ENCODE measurements at regions not wholly inside any gene's neighbourhood (a gene's known extent, or its start where the extent isn't known, plus 50 kb on each side); places are given as distances from the start of the nearest gene placed in this dataset.

DNA sequence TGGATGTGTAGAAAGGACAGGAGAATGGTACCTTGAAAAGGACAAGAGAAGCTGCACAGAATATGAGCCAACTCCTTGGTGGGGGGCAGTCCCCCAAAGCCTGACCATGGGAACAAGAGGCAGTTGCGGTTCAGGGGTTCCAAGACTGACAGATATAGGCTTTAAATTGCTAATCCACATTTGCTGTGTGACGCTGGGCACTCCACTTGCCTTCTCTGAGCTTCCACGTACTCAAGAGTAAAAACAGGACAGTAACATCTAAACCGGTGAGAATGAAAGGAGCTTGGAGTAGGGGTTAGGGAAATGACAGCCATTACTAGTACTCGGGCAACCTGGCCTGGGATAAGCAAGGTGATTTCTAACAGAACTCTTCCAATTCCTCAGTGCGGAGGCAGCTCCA lies 57.9 kb upstream of the LRFN2 start:
- intact Hi-C loops (cut with micrococcal nuclease), result no loop called here
- ChIA-PET POLR2A (no interaction called here), CTCF (no interaction called here), RAD21 (ENCODE audit: low non-redundant PET in 1 of 2, low total read pairs in 2 of 2, uncharacterized antibody in 2 of 2, unreplicated experiment in 2 of 2) (no interaction called here)
- no peaks in the 10 kb centered on the region for H4K20me1 ChIP-seq (ENCODE audit: insufficient read depth)
- H2AFZ ChIP-seq (ENCODE audit: low read depth, low read length, poor library complexity, severe bottlenecking), result no peak overlapping the region
- no TSS peak for BruUV-seq (replicated peaks)
- H3K79me2 ChIP-seq (ENCODE audit: insufficient read depth, low read length), result no peaks in the 10 kb centered on the region
- no peak overlapping the region for H3K27ac ChIP-seq (ENCODE audit: low read depth, low read length)
- DNase-seq (ENCODE audit: low read depth, low spot score) (no peak), ATAC-seq (no peak)
- H3K4me3 ChIP-seq (replicated peaks in 1 of 2; ENCODE audit: low read depth in 1 of 2, low read length in 2 of 2), result no peak overlapping the region
- no peaks in the 10 kb centered on the region for H3K36me3 ChIP-seq (ENCODE audit: control insufficient read depth in 1 of 2, insufficient read depth in 2 of 2, low read length in 2 of 2)
- no peaks in the 10 kb centered on the region for H3K4me1 ChIP-seq (ENCODE audit: control insufficient read depth in 1 of 2, insufficient read depth in 2 of 2, low read length in 2 of 2)
- H3K9ac ChIP-seq (ENCODE audit: low read length), result no peak overlapping the region
- H3K9me2 ChIP-seq (ENCODE audit: insufficient read depth), result no peaks in the 10 kb centered on the region
- TF ChIP-seq TCF7L2 (IDR thresholded peaks at IDR 0.05; ENCODE audit: borderline replicate concordance, extremely low read depth, insufficient read depth, insufficient read length) (no peak), EZH2 (IDR thresholded peaks at IDR 0.05) (no peak), SIN3A (IDR thresholded peaks at IDR 0.05; ENCODE audit: low read depth) (no peak), CBX3 (IDR thresholded peaks at IDR 0.05; ENCODE audit: low read depth) (no peak), YY1 (IDR thresholded peaks at IDR 0.05; ENCODE audit: extremely low read depth, insufficient replicate concordance, low read depth, low read length) (no peak), CEBPB (IDR thresholded peaks at IDR 0.05; ENCODE audit: low read depth) (no peak), ZFX (IDR thresholded peaks at IDR 0.05) (no peak), RAD21 (IDR thresholded peaks at IDR 0.05; ENCODE audit: low read depth) (no peak), FOSL1 (IDR thresholded peaks at IDR 0.05; ENCODE audit: low read depth) (no peak), POLR2A (IDR thresholded peaks at IDR 0.05; ENCODE audit: borderline replicate concordance, extremely low read depth, insufficient read depth, insufficient read length) (no peak), EGR1 (IDR thresholded peaks at IDR 0.05; ENCODE audit: low read depth) (no peak), SRF (IDR thresholded peaks at IDR 0.05; ENCODE audit: low read depth) (no peak), ZNF274 (IDR thresholded peaks at IDR 0.05; ENCODE audit: low read depth, low read length) (no peak), ELF1 (IDR thresholded peaks at IDR 0.05; ENCODE audit: borderline replicate concordance, low read depth) (no peak), SP1 (IDR thresholded peaks at IDR 0.05; ENCODE audit: low read depth) (no peak)
- TF ChIP-seq, protein P1, sequence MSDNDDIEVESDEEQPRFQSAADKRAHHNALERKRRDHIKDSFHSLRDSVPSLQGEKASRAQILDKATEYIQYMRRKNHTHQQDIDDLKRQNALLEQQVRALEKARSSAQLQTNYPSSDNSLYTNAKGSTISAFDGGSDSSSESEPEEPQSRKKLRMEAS (IDR thresholded peaks at IDR 0.05), result no peak
- TF ChIP-seq, protein P2, sequence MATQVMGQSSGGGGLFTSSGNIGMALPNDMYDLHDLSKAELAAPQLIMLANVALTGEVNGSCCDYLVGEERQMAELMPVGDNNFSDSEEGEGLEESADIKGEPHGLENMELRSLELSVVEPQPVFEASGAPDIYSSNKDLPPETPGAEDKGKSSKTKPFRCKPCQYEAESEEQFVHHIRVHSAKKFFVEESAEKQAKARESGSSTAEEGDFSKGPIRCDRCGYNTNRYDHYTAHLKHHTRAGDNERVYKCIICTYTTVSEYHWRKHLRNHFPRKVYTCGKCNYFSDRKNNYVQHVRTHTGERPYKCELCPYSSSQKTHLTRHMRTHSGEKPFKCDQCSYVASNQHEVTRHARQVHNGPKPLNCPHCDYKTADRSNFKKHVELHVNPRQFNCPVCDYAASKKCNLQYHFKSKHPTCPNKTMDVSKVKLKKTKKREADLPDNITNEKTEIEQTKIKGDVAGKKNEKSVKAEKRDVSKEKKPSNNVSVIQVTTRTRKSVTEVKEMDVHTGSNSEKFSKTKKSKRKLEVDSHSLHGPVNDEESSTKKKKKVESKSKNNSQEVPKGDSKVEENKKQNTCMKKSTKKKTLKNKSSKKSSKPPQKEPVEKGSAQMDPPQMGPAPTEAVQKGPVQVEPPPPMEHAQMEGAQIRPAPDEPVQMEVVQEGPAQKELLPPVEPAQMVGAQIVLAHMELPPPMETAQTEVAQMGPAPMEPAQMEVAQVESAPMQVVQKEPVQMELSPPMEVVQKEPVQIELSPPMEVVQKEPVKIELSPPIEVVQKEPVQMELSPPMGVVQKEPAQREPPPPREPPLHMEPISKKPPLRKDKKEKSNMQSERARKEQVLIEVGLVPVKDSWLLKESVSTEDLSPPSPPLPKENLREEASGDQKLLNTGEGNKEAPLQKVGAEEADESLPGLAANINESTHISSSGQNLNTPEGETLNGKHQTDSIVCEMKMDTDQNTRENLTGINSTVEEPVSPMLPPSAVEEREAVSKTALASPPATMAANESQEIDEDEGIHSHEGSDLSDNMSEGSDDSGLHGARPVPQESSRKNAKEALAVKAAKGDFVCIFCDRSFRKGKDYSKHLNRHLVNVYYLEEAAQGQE (IDR thresholded peaks at IDR 0.05; ENCODE audit: low read depth), result no peak
- TF ChIP-seq, protein P3, sequence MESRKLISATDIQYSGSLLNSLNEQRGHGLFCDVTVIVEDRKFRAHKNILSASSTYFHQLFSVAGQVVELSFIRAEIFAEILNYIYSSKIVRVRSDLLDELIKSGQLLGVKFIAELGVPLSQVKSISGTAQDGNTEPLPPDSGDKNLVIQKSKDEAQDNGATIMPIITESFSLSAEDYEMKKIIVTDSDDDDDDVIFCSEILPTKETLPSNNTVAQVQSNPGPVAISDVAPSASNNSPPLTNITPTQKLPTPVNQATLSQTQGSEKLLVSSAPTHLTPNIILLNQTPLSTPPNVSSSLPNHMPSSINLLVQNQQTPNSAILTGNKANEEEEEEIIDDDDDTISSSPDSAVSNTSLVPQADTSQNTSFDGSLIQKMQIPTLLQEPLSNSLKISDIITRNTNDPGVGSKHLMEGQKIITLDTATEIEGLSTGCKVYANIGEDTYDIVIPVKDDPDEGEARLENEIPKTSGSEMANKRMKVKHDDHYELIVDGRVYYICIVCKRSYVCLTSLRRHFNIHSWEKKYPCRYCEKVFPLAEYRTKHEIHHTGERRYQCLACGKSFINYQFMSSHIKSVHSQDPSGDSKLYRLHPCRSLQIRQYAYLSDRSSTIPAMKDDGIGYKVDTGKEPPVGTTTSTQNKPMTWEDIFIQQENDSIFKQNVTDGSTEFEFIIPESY (IDR thresholded peaks at IDR 0.05; ENCODE audit: extremely low read depth, insufficient replicate concordance, low read length), result no peak
- no peaks in the 10 kb centered on the region for H3K9me3 ChIP-seq (ENCODE audit: control insufficient read depth in 1 of 2, insufficient read depth in 1 of 2, low read depth in 1 of 2, low read length in 2 of 2)
- H3K4me2 ChIP-seq (ENCODE audit: low read length), result no peak overlapping the region
- H3K27me3 ChIP-seq (ENCODE audit: insufficient read depth, low read length), result peaks cover 71% of the 10 kb centered on the region

Measured in HCT116 (cell line).